Natural killer cell (primary cell): ENCODE measurements at regions not wholly inside any gene's neighbourhood (a gene's known extent, or its start where the extent isn't known, plus 50 kb on each side); places are given as distances from the start of the nearest gene placed in this dataset.
A peak's percentile ranks its signal among the peaks of the same experiment; 100 is the strongest.

Source experiments
- ATAC-seq, 3 donors: fragments of 150-1000 bp in 2 of 3; fragments of 200-7000 bp in 1 of 3; cut with Tn5 transposase; 1 replicate in 1 of 3; 2 replicates in 2 of 3; pipeline ENCODE4 v1.10.0; 2021; ENCODE audit warnings: mild to moderate bottlenecking in 2 of 3, moderate library complexity in 2 of 3
- DNase-seq, 2 donors: peaks; one replicate each; pipeline versions ENCODE4 v3.0.0 to v3.0.0-alpha.2; 2013 to 2021; ENCODE audit warnings: mixed read lengths in 1 of 2
- H3K27ac ChIP-seq: one replicate; pipeline ENCODE4 v1.5.1; 2013; ENCODE audit warnings: mild to moderate bottlenecking, low read length
- H3K27me3 ChIP-seq: one replicate; pipeline ENCODE4 v1.6.1; 2013; ENCODE audit warnings: low read length; ENCODE audit not compliant: control insufficient read depth, insufficient read depth
- H3K36me3 ChIP-seq: one replicate; pipeline ENCODE4 v1.6.1; 2013; ENCODE audit warnings: low read length; ENCODE audit not compliant: control insufficient read depth, insufficient read depth
- H3K4me1 ChIP-seq: one replicate; pipeline ENCODE4 v1.6.1; 2013; ENCODE audit warnings: low read length; ENCODE audit not compliant: control insufficient read depth, insufficient read depth
- H3K4me3 ChIP-seq: one replicate; pipeline ENCODE4 v1.5.1; 2013; ENCODE audit warnings: low read length
- H3K9me3 ChIP-seq: one replicate; pipeline ENCODE4 v1.6.1; 2013; ENCODE audit warnings: low read length; ENCODE audit not compliant: control insufficient read depth, insufficient read depth
- H3K27ac Mint-ChIP-seq, 2 donors: one replicate each; pipeline ENCODE4 v1.8.0; 2022; ENCODE audit warnings: mild to moderate bottlenecking in 2 of 2, mixed read lengths in 2 of 2, moderate library complexity in 1 of 2
- H3K27me3 Mint-ChIP-seq, 2 donors: one replicate each; pipeline ENCODE4 v1.8.0; 2022; ENCODE audit warnings: low read depth in 2 of 2, mixed read lengths in 2 of 2
- H3K36me3 Mint-ChIP-seq: one replicate; pipeline ENCODE4 v1.8.0; 2022; ENCODE audit warnings: mixed read lengths
- H3K4me1 Mint-ChIP-seq, 2 donors: one replicate each; pipeline ENCODE4 v1.8.0; 2022; ENCODE audit warnings: mixed read lengths in 2 of 2
- H3K4me3 Mint-ChIP-seq: one replicate; pipeline ENCODE4 v1.8.0; 2022; ENCODE audit warnings: mild to moderate bottlenecking, moderate library complexity, mixed read lengths
- H3K9me3 Mint-ChIP-seq, 2 donors: one replicate each; pipeline ENCODE4 v1.8.0; 2022; ENCODE audit warnings: mixed read lengths in 2 of 2
- WGBS: methylation state at CpG from one replicate; pipeline ENCODE4 v1.1.7; 2013; ENCODE audit warnings: missing lambda C conversion rate; ENCODE audit not compliant: insufficient coverage; 5-methylcytosine and 5-hydroxymethylcytosine counted together
- intact Hi-C: fragments of 100-400 bp; cut with micrococcal nuclease; formaldehyde crosslinking; loops from one replicate; pipeline ENCODE4 v1.14.2; 2022
- TF ChIP-seq, protein P1 (sequence below): fragments of 200-600 bp; IDR thresholded peaks from one replicate; pipeline ENCODE4 v1.8.0; 2022; ENCODE audit warnings: antibody characterized with exemption

GRCh38 chr5:1666812-1667588 lies 132.6 kb downstream of the MRPL36 start:
- no peak overlapping the region for H3K27ac ChIP-seq
- intact Hi-C loops, result no loop called here
- peaks cover 0 to 4% of the 10 kb centered on the region in 2 donors for H3K4me1 Mint-ChIP-seq
- H3K4me3 ChIP-seq, result no peak overlapping the region
- TF ChIP-seq, protein P1, sequence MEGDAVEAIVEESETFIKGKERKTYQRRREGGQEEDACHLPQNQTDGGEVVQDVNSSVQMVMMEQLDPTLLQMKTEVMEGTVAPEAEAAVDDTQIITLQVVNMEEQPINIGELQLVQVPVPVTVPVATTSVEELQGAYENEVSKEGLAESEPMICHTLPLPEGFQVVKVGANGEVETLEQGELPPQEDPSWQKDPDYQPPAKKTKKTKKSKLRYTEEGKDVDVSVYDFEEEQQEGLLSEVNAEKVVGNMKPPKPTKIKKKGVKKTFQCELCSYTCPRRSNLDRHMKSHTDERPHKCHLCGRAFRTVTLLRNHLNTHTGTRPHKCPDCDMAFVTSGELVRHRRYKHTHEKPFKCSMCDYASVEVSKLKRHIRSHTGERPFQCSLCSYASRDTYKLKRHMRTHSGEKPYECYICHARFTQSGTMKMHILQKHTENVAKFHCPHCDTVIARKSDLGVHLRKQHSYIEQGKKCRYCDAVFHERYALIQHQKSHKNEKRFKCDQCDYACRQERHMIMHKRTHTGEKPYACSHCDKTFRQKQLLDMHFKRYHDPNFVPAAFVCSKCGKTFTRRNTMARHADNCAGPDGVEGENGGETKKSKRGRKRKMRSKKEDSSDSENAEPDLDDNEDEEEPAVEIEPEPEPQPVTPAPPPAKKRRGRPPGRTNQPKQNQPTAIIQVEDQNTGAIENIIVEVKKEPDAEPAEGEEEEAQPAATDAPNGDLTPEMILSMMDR, result no peak
- ATAC-seq (peak in 2 of 3 donors; percentile 76 to 81), DNase-seq (peak; percentile 53 to 61)
- H3K4me1 ChIP-seq, result peaks cover 8% of the 10 kb centered on the region
- no peaks in the 10 kb centered on the region for H3K9me3 ChIP-seq
- WGBS, result 7% methylated on average over 53 of the region's 62 CpGs
- H3K27me3 Mint-ChIP-seq, result peaks cover 53 to 56% of the 10 kb centered on the region in 2 donors
- peaks cover 29% of the 10 kb centered on the region for H3K27me3 ChIP-seq
- H3K4me3 Mint-ChIP-seq, result peak overlapping the region; percentile 61
- no peaks in the 10 kb centered on the region for H3K36me3 Mint-ChIP-seq
- H3K9me3 Mint-ChIP-seq, result no peaks in the 10 kb centered on the region
- no peak overlapping the region for H3K27ac Mint-ChIP-seq
- H3K36me3 ChIP-seq, result no peaks in the 10 kb centered on the region

GRCh38 chr5:1666221-1666620 lies 133.4 kb downstream of the MRPL36 start:
- 79% methylated on average over 5 of the region's 5 CpGs for WGBS
- no peak overlapping the region for H3K4me3 ChIP-seq
- Mint-ChIP-seq H3K4me3 (peak overlapping the region; percentile 61), H3K27ac (no peak overlapping the region), H3K9me3 (no peaks in the 10 kb centered on the region), H3K4me1 (peaks cover 0 to 4% of the 10 kb centered on the region in 2 donors), H3K36me3 (no peaks in the 10 kb centered on the region), H3K27me3 (peaks cover 49 to 53% of the 10 kb centered on the region in 2 donors)
- H3K27me3 ChIP-seq, result peaks cover 29% of the 10 kb centered on the region
- DNase-seq, result no peak
- H3K9me3 ChIP-seq, result no peaks in the 10 kb centered on the region
- peaks cover 8% of the 10 kb centered on the region for H3K4me1 ChIP-seq
- TF ChIP-seq, protein P1, result no peak
- no peak for ATAC-seq
- no peak overlapping the region for H3K27ac ChIP-seq
- no peaks in the 10 kb centered on the region for H3K36me3 ChIP-seq
- intact Hi-C loops, result no loop called here

DNA sequence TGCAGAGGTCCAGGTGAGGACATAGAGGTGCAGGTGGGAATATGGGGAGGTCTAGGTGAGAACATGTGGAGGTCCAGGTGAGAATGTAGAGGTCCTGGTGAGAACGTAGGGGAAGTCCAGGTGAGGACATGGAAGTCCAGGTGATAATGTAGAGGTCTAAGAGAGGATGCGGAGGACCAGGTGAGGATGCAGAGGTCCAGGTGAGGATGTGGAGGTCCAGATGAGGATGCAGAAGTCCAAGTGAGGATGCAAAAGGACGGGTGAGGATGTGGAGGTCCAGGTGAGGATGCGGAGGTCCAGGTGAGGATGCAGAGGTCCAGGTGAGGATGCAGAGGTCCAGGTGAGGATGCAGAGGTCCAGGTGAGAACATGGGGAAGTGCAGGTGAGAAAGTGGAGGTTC lies 133.8 kb downstream of the MRPL36 start:
- Mint-ChIP-seq H3K9me3 (no peaks in the 10 kb centered on the region), H3K36me3 (no peaks in the 10 kb centered on the region), H3K4me3 (peak overlapping the region; percentile 19), H3K27me3 (peaks cover 45 to 52% of the 10 kb centered on the region in 2 donors), H3K4me1 (peaks cover 0 to 4% of the 10 kb centered on the region in 2 donors), H3K27ac (no peak overlapping the region)
- WGBS, result 83% methylated on average over 4 of the region's 4 CpGs
- Histone ChIP-seq H3K9me3 (no peaks in the 10 kb centered on the region), H3K4me1 (peaks cover 8% of the 10 kb centered on the region), H3K4me3 (no peak overlapping the region), H3K36me3 (no peaks in the 10 kb centered on the region), H3K27ac (no peak overlapping the region), H3K27me3 (peaks cover 29% of the 10 kb centered on the region)
- DNase-seq (no peak), ATAC-seq (no peak)
- intact Hi-C loops, result no loop called here
- TF ChIP-seq, protein P1, result no peak
